SH-SY5Y (cell line): ENCODE measurements at regions not wholly inside any gene's neighbourhood (a gene's known extent, or its start where the extent isn't known, plus 50 kb on each side); places are given as distances from the start of the nearest gene placed in this dataset.

ENCODE experiments used
- GATA2 ChIP-seq: IDR thresholded peaks from 2 replicates; pipeline ENCODE4 v1.6.1; 2011; ENCODE audit warnings: mild to moderate bottlenecking, low read depth, low read length
- GATA3 ChIP-seq: IDR thresholded peaks from 2 replicates; pipeline ENCODE4 v1.6.1; 2011; ENCODE audit warnings: low read depth, mild to moderate bottlenecking, low read length, moderate library complexity

GRCh38 chr5:166788050-166788449 lies 1503.4 kb upstream of the WWC1 start:
- TF ChIP-seq GATA3 = 0 out of 2 replicates have a peak, but pooled peaks have one; percentile 26
- peak; percentile 80 for TF ChIP-seq GATA2
